Activated naive CD8-positive, alpha-beta T cell treated with anti-CD3 and anti-CD28 coated beads for 36 hours (primary cell): ENCODE measurements at regions not wholly inside any gene's neighbourhood (a gene's known extent, or its start where the extent isn't known, plus 50 kb on each side); places are given as distances from the start of the nearest gene placed in this dataset.

Experiments used
- DNase-seq: peaks from one replicate; pipeline ENCODE4 v3.0.0; 2021
- H3K27ac Mint-ChIP-seq: one replicate; pipeline ENCODE4 v1.8.0; 2022; ENCODE audit warnings: mild to moderate bottlenecking, moderate library complexity, mixed read lengths
- H3K27me3 Mint-ChIP-seq: one replicate; pipeline ENCODE4 v1.8.0; 2022; ENCODE audit warnings: mild to moderate bottlenecking, mixed read lengths
- H3K36me3 Mint-ChIP-seq: one replicate; pipeline ENCODE4 v1.8.0; 2021; ENCODE audit warnings: mild to moderate bottlenecking, mixed read lengths
- H3K4me1 Mint-ChIP-seq: one replicate; pipeline ENCODE4 v1.8.0; 2021; ENCODE audit warnings: mixed read lengths
- H3K4me3 Mint-ChIP-seq: one replicate; pipeline ENCODE4 v1.8.0; 2022; ENCODE audit warnings: mild to moderate bottlenecking, moderate library complexity, mixed read lengths
- H3K9me3 Mint-ChIP-seq: one replicate; pipeline ENCODE4 v1.8.0; 2022; ENCODE audit warnings: mixed read lengths

- Mint-ChIP-seq H3K27me3 (peaks cover 4% of the 10 kb centered on the region), H3K4me3 (no peak overlapping the region), H3K9me3 (no peaks in the 10 kb centered on the region), H3K4me1 (no peaks in the 10 kb centered on the region), H3K36me3 (no peaks in the 10 kb centered on the region), H3K27ac (no peak overlapping the region)
- no peak for DNase-seq
These were observed 137.6 kb downstream of the GPAM start for GRCh38 chr10:112045938-112046337.

GRCh38 chr10:112047674-112048073 lies 135.9 kb downstream of the GPAM start:
- Mint-ChIP-seq H3K4me3 (no peak overlapping the region), H3K9me3 (no peaks in the 10 kb centered on the region), H3K27ac (no peak overlapping the region), H3K36me3 (no peaks in the 10 kb centered on the region), H3K4me1 (no peaks in the 10 kb centered on the region), H3K27me3 (no peaks in the 10 kb centered on the region)
- no peak for DNase-seq

GRCh38 chr10:112052166-112052565 lies 131.4 kb downstream of the GPAM start:
- H3K36me3 Mint-ChIP-seq, result no peaks in the 10 kb centered on the region

GRCh38 chr10:112053895-112054294 lies 129.7 kb downstream of the GPAM start:
- no peaks in the 10 kb centered on the region for H3K9me3 Mint-ChIP-seq
- peaks cover 4% of the 10 kb centered on the region for H3K27me3 Mint-ChIP-seq
- no peaks in the 10 kb centered on the region for H3K4me1 Mint-ChIP-seq
- H3K36me3 Mint-ChIP-seq, result no peaks in the 10 kb centered on the region
- H3K4me3 Mint-ChIP-seq, result no peak overlapping the region
- no peak overlapping the region for H3K27ac Mint-ChIP-seq
- no peak for DNase-seq

More at GRCh38 chr10:112052166-112052565, 131.4 kb downstream of the GPAM start:
- Mint-ChIP-seq H3K27ac (no peak overlapping the region), H3K27me3 (peaks cover 4% of the 10 kb centered on the region), H3K4me3 (no peak overlapping the region), H3K4me1 (no peaks in the 10 kb centered on the region), H3K9me3 (no peaks in the 10 kb centered on the region)
- no peak for DNase-seq

- Mint-ChIP-seq H3K27me3 (peaks cover 4% of the 10 kb centered on the region), H3K27ac (no peak overlapping the region), H3K4me1 (no peaks in the 10 kb centered on the region), H3K36me3 (no peaks in the 10 kb centered on the region), H3K4me3 (no peak overlapping the region), H3K9me3 (no peaks in the 10 kb centered on the region)
- no peak for DNase-seq
These were observed 129.0 kb downstream of the GPAM start for GRCh38 chr10:112054516-112054915.

- Mint-ChIP-seq H3K4me1 (no peaks in the 10 kb centered on the region), H3K27ac (no peak overlapping the region), H3K36me3 (no peaks in the 10 kb centered on the region), H3K27me3 (peaks cover 4% of the 10 kb centered on the region), H3K4me3 (no peak overlapping the region), H3K9me3 (no peaks in the 10 kb centered on the region)
- no peak for DNase-seq
These were observed 126.5 kb downstream of the GPAM start for GRCh38 chr10:112057072-112057471.

- H3K9me3 Mint-ChIP-seq, result no peaks in the 10 kb centered on the region
- no peaks in the 10 kb centered on the region for H3K36me3 Mint-ChIP-seq
- no peak for DNase-seq
- no peaks in the 10 kb centered on the region for H3K4me1 Mint-ChIP-seq
- H3K27ac Mint-ChIP-seq, result no peak overlapping the region
- H3K4me3 Mint-ChIP-seq, result no peak overlapping the region
- peaks cover 4% of the 10 kb centered on the region for H3K27me3 Mint-ChIP-seq
These were observed 124.3 kb downstream of the GPAM start for GRCh38 chr10:112059220-112059619.

GRCh38 chr10:112071596-112072133 lies 111.9 kb downstream of the GPAM start:
- Mint-ChIP-seq H3K27ac (no peak overlapping the region), H3K27me3 (peaks cover 4% of the 10 kb centered on the region), H3K4me3 (no peak overlapping the region), H3K9me3 (no peaks in the 10 kb centered on the region), H3K4me1 (no peaks in the 10 kb centered on the region), H3K36me3 (no peaks in the 10 kb centered on the region)
- no peak for DNase-seq

GRCh38 chr10:112078003-112078402 lies 105.6 kb downstream of the GPAM start:
- Mint-ChIP-seq H3K4me1 (no peaks in the 10 kb centered on the region), H3K9me3 (no peaks in the 10 kb centered on the region), H3K4me3 (no peak overlapping the region), H3K27me3 (peaks cover 4% of the 10 kb centered on the region), H3K27ac (no peak overlapping the region), H3K36me3 (no peaks in the 10 kb centered on the region)
- DNase-seq, result no peak

- Mint-ChIP-seq H3K27me3 (no peaks in the 10 kb centered on the region), H3K4me3 (no peak overlapping the region), H3K36me3 (no peaks in the 10 kb centered on the region), H3K9me3 (no peaks in the 10 kb centered on the region), H3K27ac (no peak overlapping the region), H3K4me1 (no peaks in the 10 kb centered on the region)
- no peak for DNase-seq
These were observed 103.3 kb downstream of the GPAM start for GRCh38 chr10:112080231-112080630.

GRCh38 chr10:112082120-112082519 lies 101.4 kb downstream of the GPAM start:
- no peak overlapping the region for H3K27ac Mint-ChIP-seq
- no peak for DNase-seq
- H3K9me3 Mint-ChIP-seq, result no peaks in the 10 kb centered on the region
- no peaks in the 10 kb centered on the region for H3K36me3 Mint-ChIP-seq
- H3K27me3 Mint-ChIP-seq, result no peaks in the 10 kb centered on the region
- no peak overlapping the region for H3K4me3 Mint-ChIP-seq
- H3K4me1 Mint-ChIP-seq, result no peaks in the 10 kb centered on the region

- no peaks in the 10 kb centered on the region for H3K4me1 Mint-ChIP-seq
- DNase-seq, result no peak
- no peaks in the 10 kb centered on the region for H3K9me3 Mint-ChIP-seq
- H3K27ac Mint-ChIP-seq, result no peak overlapping the region
- no peak overlapping the region for H3K4me3 Mint-ChIP-seq
- no peaks in the 10 kb centered on the region for H3K27me3 Mint-ChIP-seq
- no peaks in the 10 kb centered on the region for H3K36me3 Mint-ChIP-seq
These were observed 100.1 kb downstream of the GPAM start for GRCh38 chr10:112083472-112083871.

GRCh38 chr10:112087953-112088456 lies 95.6 kb downstream of the GPAM start:
- Mint-ChIP-seq H3K27me3 (no peaks in the 10 kb centered on the region), H3K36me3 (no peaks in the 10 kb centered on the region), H3K27ac (no peak overlapping the region), H3K4me1 (no peaks in the 10 kb centered on the region), H3K4me3 (no peak overlapping the region), H3K9me3 (no peaks in the 10 kb centered on the region)
- DNase-seq, result no peak

- Mint-ChIP-seq H3K4me1 (no peaks in the 10 kb centered on the region), H3K36me3 (no peaks in the 10 kb centered on the region), H3K27ac (no peak overlapping the region), H3K27me3 (no peaks in the 10 kb centered on the region), H3K4me3 (no peak overlapping the region), H3K9me3 (no peaks in the 10 kb centered on the region)
- no peak for DNase-seq
These were observed 91.9 kb downstream of the GPAM start for GRCh38 chr10:112091703-112092102.

GRCh38 chr10:112092519-112092918 lies 91.0 kb downstream of the GPAM start:
- no peak for DNase-seq
- Mint-ChIP-seq H3K36me3 (no peaks in the 10 kb centered on the region), H3K9me3 (no peaks in the 10 kb centered on the region), H3K4me3 (no peak overlapping the region), H3K27ac (no peak overlapping the region), H3K4me1 (no peaks in the 10 kb centered on the region), H3K27me3 (no peaks in the 10 kb centered on the region)

- Mint-ChIP-seq H3K27ac (no peak overlapping the region), H3K4me3 (no peak overlapping the region), H3K9me3 (no peaks in the 10 kb centered on the region), H3K36me3 (no peaks in the 10 kb centered on the region), H3K27me3 (peaks cover 8% of the 10 kb centered on the region), H3K4me1 (no peaks in the 10 kb centered on the region)
- DNase-seq, result no peak
These were observed 88.6 kb downstream of the GPAM start for GRCh38 chr10:112094984-112095383.
